ENCODE measurements at regions not wholly inside any gene's neighbourhood (a gene's known extent, or its start where the extent isn't known, plus 50 kb on each side); places are given as distances from the start of the nearest gene placed in this dataset.
"Not testable (repeated sequence)": the region's sequence is repeated elsewhere in the genome, so short reads cannot be mapped to it uniquely, and the experiment has no call there.

- not testable (repeated sequence) for TF ChIP-seq CTCF (IDR thresholded peaks at IDR 0.05 in 8 of 11, conservative IDR thresholded peaks at IDR 0.05 in 3 of 11); POLR2AphosphoS5 (IDR thresholded peaks at IDR 0.05); POLR2A (IDR thresholded peaks at IDR 0.05)
Observed at GRCh38 chr17:30707724-30708240, 116.7 kb downstream of the CRLF3 start.
